Esophagus squamous epithelium (tissue), 4 donors: ENCODE measurements at regions not wholly inside any gene's neighbourhood (a gene's known extent, or its start where the extent isn't known, plus 50 kb on each side); places are given as distances from the start of the nearest gene placed in this dataset.

Source experiments
- CTCF ChIP-seq, 6 experiments: fragments of 450-650 bp in 4 of 6; fragments of 200-600 bp in 2 of 6; sonication (generic) in 2 of 6; IDR thresholded peaks; one replicate each; pipeline ENCODE4 v1.5.1; 2016 to 2019; ENCODE audit warnings: antibody characterized with exemption in 6 of 6, mild to moderate bottlenecking in 4 of 6, moderate library complexity in 4 of 6
- POLR2A ChIP-seq, 4 donors: fragments of 450-650 bp; IDR thresholded peaks; one replicate each; pipeline ENCODE4 v1.6.1; 2017; ENCODE audit warnings: antibody characterized with exemption in 4 of 4, mild to moderate bottlenecking in 4 of 4, moderate library complexity in 3 of 4

- TF ChIP-seq CTCF (IDR thresholded peaks at IDR 0.05) (no peak), POLR2A (IDR thresholded peaks at IDR 0.05) (no peak)
These were observed 1050.8 kb downstream of the DIPK2A start for GRCh38 chr3:145022447-145022846.
